HL-60 (cell line): ENCODE measurements at regions not wholly inside any gene's neighbourhood (a gene's known extent, or its start where the extent isn't known, plus 50 kb on each side); places are given as distances from the start of the nearest gene placed in this dataset.

Source experiments
- DNase-seq, 2 experiments: peaks; one replicate each; pipeline ENCODE4 v3.0.0-alpha.2; 2010 to 2020; ENCODE audit warnings: low read depth in 1 of 2, low spot score in 1 of 2
- H3K27ac ChIP-seq: fragments of 250-450 bp; sonication (Bioruptor Pico); replicated peaks from 2 replicates; pipeline ENCODE4 v1.5.1; 2020; ENCODE audit warnings: mild to moderate bottlenecking, moderate library complexity
- H3K27me3 ChIP-seq: fragments of 250-450 bp; sonication (Bioruptor Pico); 2 replicates; pipeline ENCODE4 v1.5.1; 2021; ENCODE audit warnings: mild to moderate bottlenecking, moderate library complexity; ENCODE audit not compliant: insufficient read depth, poor library complexity, severe bottlenecking
- H3K4me3 ChIP-seq: replicated peaks from 2 replicates; pipeline ENCODE4 v1.5.1; 2011; ENCODE audit warnings: mild to moderate bottlenecking, control low read depth, low read length; ENCODE audit not compliant: insufficient read depth
- CTCF ChIP-seq: IDR thresholded peaks from one replicate; pipeline ENCODE4 v1.5.1; 2011; ENCODE audit warnings: low read length, control low read depth, inconsistent platforms; ENCODE audit not compliant: insufficient read depth
- GABPA ChIP-seq: IDR thresholded peaks from 2 replicates; pipeline ENCODE4 v1.6.1; 2012; ENCODE audit warnings: low read depth
- POLR2AphosphoS5 ChIP-seq: IDR thresholded peaks from 2 replicates; pipeline ENCODE4 v1.6.1; 2012; ENCODE audit warnings: low read depth
- REST ChIP-seq: IDR thresholded peaks from 2 replicates; pipeline ENCODE4 v1.6.1; 2012; ENCODE audit warnings: low read depth; ENCODE audit not compliant: insufficient replicate concordance
- SPI1 ChIP-seq: IDR thresholded peaks from 2 replicates; pipeline ENCODE4 v1.6.1; 2012; ENCODE audit warnings: low read depth, mild to moderate bottlenecking, borderline replicate concordance

- H3K4me3 ChIP-seq = no peak overlapping the region
- no peak for DNase-seq
- no peaks in the 10 kb centered on the region for H3K27me3 ChIP-seq
- TF ChIP-seq GABPA (no peak), REST (no peak), SPI1 (no peak), CTCF (no peak), POLR2AphosphoS5 (no peak)
- no peak overlapping the region for H3K27ac ChIP-seq
Observed at GRCh38 chr10:65765006-65765541, 1160.8 kb upstream of the LRRTM3 start.

- no peak for DNase-seq
- TF ChIP-seq CTCF = no peak
- no peak for TF ChIP-seq SPI1
- no peak for TF ChIP-seq GABPA
- no peak for TF ChIP-seq REST
- TF ChIP-seq POLR2AphosphoS5 = no peak
- H3K27ac ChIP-seq = no peak overlapping the region
- no peak overlapping the region for H3K4me3 ChIP-seq
- H3K27me3 ChIP-seq = no peaks in the 10 kb centered on the region
Observed at GRCh38 chr10:65769828-65770227, 1156.0 kb upstream of the LRRTM3 start.

DNA sequence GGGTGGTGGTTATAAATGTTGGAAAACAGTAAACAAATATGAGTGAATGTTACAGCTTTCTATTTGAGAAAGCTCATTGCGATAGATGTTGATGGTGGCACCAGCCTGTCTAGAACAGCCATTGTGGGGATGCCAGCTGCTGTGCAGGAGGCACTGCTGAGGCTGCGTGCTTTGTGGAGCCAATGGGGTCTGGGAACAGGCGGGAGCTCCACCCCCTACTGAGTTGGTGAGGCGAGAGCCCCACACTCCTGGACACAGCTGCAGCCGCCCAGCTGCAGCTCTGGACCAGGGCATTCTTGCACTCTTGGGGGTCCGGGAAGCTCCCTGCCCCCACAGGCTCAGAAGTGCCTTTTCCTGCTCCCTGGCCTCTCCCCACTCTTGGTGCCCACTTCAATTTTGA lies 1147.1 kb upstream of the LRRTM3 start:
- DNase-seq = no peak
- TF ChIP-seq POLR2AphosphoS5 = no peak
- no peak for TF ChIP-seq GABPA
- no peak for TF ChIP-seq SPI1
- TF ChIP-seq CTCF = no peak
- TF ChIP-seq REST = no peak
- no peaks in the 10 kb centered on the region for H3K27me3 ChIP-seq
- H3K4me3 ChIP-seq = no peak overlapping the region
- no peak overlapping the region for H3K27ac ChIP-seq
